ENCODE measurements at regions not wholly inside any gene's neighbourhood (a gene's known extent, or its start where the extent isn't known, plus 50 kb on each side); places are given as distances from the start of the nearest gene placed in this dataset.

GRCh38 chr11:15909937-15910598, 446.3 kb downstream of the SOX6 start:
- H3K27ac Mint-ChIP-seq = no peak overlapping the region
- DNase-seq = no peak
- Histone ChIP-seq H3K9me3 (ENCODE audit: low read length) (no peaks in the 10 kb centered on the region), H3K4me3 (ENCODE audit: low read length) (no peak overlapping the region), H3K27ac (ENCODE audit: low read depth, low read length) (no peak overlapping the region), H3K4me1 (ENCODE audit: insufficient read depth, low read length) (no peaks in the 10 kb centered on the region), H3K27me3 (ENCODE audit: insufficient read depth, low read length, poor library complexity, severe bottlenecking) (no peaks in the 10 kb centered on the region), H3K36me3 (ENCODE audit: insufficient read depth, low read length) (no peaks in the 10 kb centered on the region)
- CTCF ChIA-PET = no interaction called here
- no peaks in the 10 kb centered on the region for H3K36me3 Mint-ChIP-seq
- no peaks in the 10 kb centered on the region for H3K4me1 Mint-ChIP-seq
- H3K4me3 Mint-ChIP-seq = no peak overlapping the region
- H3K9me3 Mint-ChIP-seq = peaks cover 0 to 2% (median 0%) of the 10 kb centered on the region in 5 donors
- POLR2A ChIA-PET = no interaction called here
- H3K27me3 Mint-ChIP-seq = no peaks in the 10 kb centered on the region

GRCh38 chr11:15910761-15911160, 445.6 kb downstream of the SOX6 start:
- no peak overlapping the region for H3K4me3 Mint-ChIP-seq
- ChIA-PET CTCF (no interaction called here), POLR2A (no interaction called here)
- Histone ChIP-seq H3K4me1 (ENCODE audit: insufficient read depth, low read length) (no peaks in the 10 kb centered on the region), H3K36me3 (ENCODE audit: insufficient read depth, low read length) (no peaks in the 10 kb centered on the region), H3K27me3 (ENCODE audit: insufficient read depth, low read length, poor library complexity, severe bottlenecking) (no peaks in the 10 kb centered on the region), H3K27ac (ENCODE audit: low read depth, low read length) (no peak overlapping the region), H3K4me3 (ENCODE audit: low read length) (no peak overlapping the region), H3K9me3 (ENCODE audit: low read length) (no peaks in the 10 kb centered on the region)
- no peak overlapping the region for H3K27ac Mint-ChIP-seq
- no peaks in the 10 kb centered on the region for H3K36me3 Mint-ChIP-seq
- DNase-seq = no peak
- H3K9me3 Mint-ChIP-seq = peaks cover 0 to 2% (median 0%) of the 10 kb centered on the region in 5 donors
- no peaks in the 10 kb centered on the region for H3K27me3 Mint-ChIP-seq
- no peaks in the 10 kb centered on the region for H3K4me1 Mint-ChIP-seq

GRCh38 chr11:15911377-15912044, 444.8 kb downstream of the SOX6 start:
- Histone ChIP-seq H3K36me3 (ENCODE audit: insufficient read depth, low read length) (no peaks in the 10 kb centered on the region), H3K27me3 (ENCODE audit: insufficient read depth, low read length, poor library complexity, severe bottlenecking) (no peaks in the 10 kb centered on the region), H3K9me3 (ENCODE audit: low read length) (no peaks in the 10 kb centered on the region), H3K27ac (ENCODE audit: low read depth, low read length) (no peak overlapping the region), H3K4me3 (ENCODE audit: low read length) (no peak overlapping the region), H3K4me1 (ENCODE audit: insufficient read depth, low read length) (no peaks in the 10 kb centered on the region)
- no peak for DNase-seq
- H3K27me3 Mint-ChIP-seq = no peaks in the 10 kb centered on the region
- no peaks in the 10 kb centered on the region for H3K36me3 Mint-ChIP-seq
- H3K9me3 Mint-ChIP-seq = peaks cover 0 to 5% (median 1%) of the 10 kb centered on the region in 5 donors
- ChIA-PET CTCF (no interaction called here), POLR2A (no interaction called here)
- H3K4me3 Mint-ChIP-seq = no peak overlapping the region
- no peaks in the 10 kb centered on the region for H3K4me1 Mint-ChIP-seq
- no peak overlapping the region for H3K27ac Mint-ChIP-seq

GRCh38 chr11:15912291-15912690, 444.1 kb downstream of the SOX6 start:
- DNase-seq = no peak
- Mint-ChIP-seq H3K9me3 (peaks cover 0 to 5% (median 1%) of the 10 kb centered on the region in 5 donors), H3K36me3 (no peaks in the 10 kb centered on the region), H3K4me1 (no peaks in the 10 kb centered on the region), H3K27ac (no peak overlapping the region), H3K27me3 (no peaks in the 10 kb centered on the region), H3K4me3 (no peak overlapping the region)
- Histone ChIP-seq H3K27me3 (ENCODE audit: insufficient read depth, low read length, poor library complexity, severe bottlenecking) (no peaks in the 10 kb centered on the region), H3K9me3 (ENCODE audit: low read length) (no peaks in the 10 kb centered on the region), H3K4me1 (ENCODE audit: insufficient read depth, low read length) (no peaks in the 10 kb centered on the region), H3K36me3 (ENCODE audit: insufficient read depth, low read length) (no peaks in the 10 kb centered on the region), H3K4me3 (ENCODE audit: low read length) (no peak overlapping the region), H3K27ac (ENCODE audit: low read depth, low read length) (no peak overlapping the region)
- ChIA-PET CTCF (no interaction called here), POLR2A (no interaction called here)

GRCh38 chr11:15912825-15913224, 443.5 kb downstream of the SOX6 start:
- Histone ChIP-seq H3K27me3 (ENCODE audit: insufficient read depth, low read length, poor library complexity, severe bottlenecking) (no peaks in the 10 kb centered on the region), H3K4me3 (ENCODE audit: low read length) (no peak overlapping the region), H3K27ac (ENCODE audit: low read depth, low read length) (no peak overlapping the region), H3K4me1 (ENCODE audit: insufficient read depth, low read length) (no peaks in the 10 kb centered on the region), H3K9me3 (ENCODE audit: low read length) (no peaks in the 10 kb centered on the region), H3K36me3 (ENCODE audit: insufficient read depth, low read length) (no peaks in the 10 kb centered on the region)
- CTCF ChIA-PET = no interaction called here
- Mint-ChIP-seq H3K4me3 (no peak overlapping the region), H3K36me3 (no peaks in the 10 kb centered on the region), H3K27ac (no peak overlapping the region), H3K27me3 (no peaks in the 10 kb centered on the region), H3K4me1 (no peaks in the 10 kb centered on the region), H3K9me3 (peaks cover 0 to 5% (median 1%) of the 10 kb centered on the region in 5 donors)
- no peak for DNase-seq
- POLR2A ChIA-PET = no interaction called here

GRCh38 chr11:15913261-15913660, 443.1 kb downstream of the SOX6 start:
- Histone ChIP-seq H3K9me3 (ENCODE audit: low read length) (no peaks in the 10 kb centered on the region), H3K27ac (ENCODE audit: low read depth, low read length) (no peak overlapping the region), H3K4me3 (ENCODE audit: low read length) (no peak overlapping the region), H3K36me3 (ENCODE audit: insufficient read depth, low read length) (no peaks in the 10 kb centered on the region), H3K27me3 (ENCODE audit: insufficient read depth, low read length, poor library complexity, severe bottlenecking) (no peaks in the 10 kb centered on the region), H3K4me1 (ENCODE audit: insufficient read depth, low read length) (no peaks in the 10 kb centered on the region)
- H3K9me3 Mint-ChIP-seq = peaks cover 0 to 5% (median 1%) of the 10 kb centered on the region in 5 donors
- ChIA-PET POLR2A (no interaction called here), CTCF (no interaction called here)
- H3K27me3 Mint-ChIP-seq = no peaks in the 10 kb centered on the region
- no peaks in the 10 kb centered on the region for H3K4me1 Mint-ChIP-seq
- DNase-seq = no peak
- no peak overlapping the region for H3K4me3 Mint-ChIP-seq
- no peaks in the 10 kb centered on the region for H3K36me3 Mint-ChIP-seq
- no peak overlapping the region for H3K27ac Mint-ChIP-seq

Data from CD8-positive, alpha-beta memory T cell (primary cell).